Immature natural killer cell (primary cell): ENCODE measurements at regions not wholly inside any gene's neighbourhood (a gene's known extent, or its start where the extent isn't known, plus 50 kb on each side); places are given as distances from the start of the nearest gene placed in this dataset.
"Not testable (repeated sequence)": the region's sequence is repeated elsewhere in the genome, so short reads cannot be mapped to it uniquely, and the experiment has no call there.

Source experiments
- DNase-seq, 3 donors: peaks; one replicate each; pipeline ENCODE4 v3.0.0; 2022; ENCODE audit warnings: mixed read lengths in 1 of 3
- H3K27ac Mint-ChIP-seq, 6 donors: one replicate each; pipeline ENCODE4 v1.8.0; 2020; ENCODE audit warnings: mixed read lengths in 6 of 6, mild to moderate bottlenecking in 5 of 6, inconsistent platforms in 4 of 6, moderate library complexity in 3 of 6
- H3K27me3 Mint-ChIP-seq, 3 donors: one replicate each; pipeline ENCODE4 v1.8.0; 2020 to 2021; ENCODE audit warnings: low read depth in 3 of 3, mild to moderate bottlenecking in 3 of 3, mixed read lengths in 3 of 3, moderate library complexity in 3 of 3, inconsistent platforms in 1 of 3
- H3K36me3 Mint-ChIP-seq, 3 donors: one replicate each; pipeline ENCODE4 v1.8.0; 2020; ENCODE audit warnings: mixed read lengths in 3 of 3, inconsistent platforms in 2 of 3, mild to moderate bottlenecking in 2 of 3
- H3K4me1 Mint-ChIP-seq, 2 donors: one replicate each; pipeline ENCODE4 v1.8.0; 2020; ENCODE audit warnings: inconsistent platforms in 2 of 2, mild to moderate bottlenecking in 2 of 2, mixed read lengths in 2 of 2, moderate library complexity in 1 of 2
- H3K4me3 Mint-ChIP-seq, 5 donors: one replicate each; pipeline ENCODE4 v1.8.0; 2020; ENCODE audit warnings: mild to moderate bottlenecking in 5 of 5, mixed read lengths in 5 of 5, inconsistent platforms in 3 of 5, moderate library complexity in 3 of 5
- H3K9me3 Mint-ChIP-seq, 6 donors: one replicate each; pipeline ENCODE4 v1.8.0; 2020; ENCODE audit warnings: mild to moderate bottlenecking in 6 of 6, mixed read lengths in 6 of 6, inconsistent platforms in 4 of 6, moderate library complexity in 3 of 6

- Mint-ChIP-seq H3K27ac (no peak overlapping the region), H3K36me3 (no peaks in the 10 kb centered on the region), H3K9me3 (peaks cover 0 to 5% (median 1%) of the 10 kb centered on the region in 6 donors), H3K27me3 (peaks cover 1 to 5% (median 2%) of the 10 kb centered on the region in 3 donors), H3K4me1 (no peaks in the 10 kb centered on the region), H3K4me3 (no peak overlapping the region)
- DNase-seq = no peak
Observed at GRCh38 chr5:96214442-96215197, 218.4 kb downstream of the PCSK1 start.

GRCh38 chr5:96209829-96210228, 223.2 kb downstream of the PCSK1 start:
- H3K4me1 Mint-ChIP-seq = no peaks in the 10 kb centered on the region
- no peak overlapping the region for H3K4me3 Mint-ChIP-seq
- H3K36me3 Mint-ChIP-seq = no peaks in the 10 kb centered on the region
- peaks cover 0 to 6% (median 0%) of the 10 kb centered on the region in 3 donors for H3K27me3 Mint-ChIP-seq
- peaks cover 12 to 30% (median 23%) of the 10 kb centered on the region in 6 donors for H3K9me3 Mint-ChIP-seq
- no peak overlapping the region for H3K27ac Mint-ChIP-seq
- DNase-seq = no peak

GRCh38 chr5:96207420-96207819, 225.6 kb downstream of the PCSK1 start:
- H3K4me3 Mint-ChIP-seq = no peak overlapping the region
- peaks cover 0 to 6% (median 0%) of the 10 kb centered on the region in 3 donors for H3K27me3 Mint-ChIP-seq
- H3K9me3 Mint-ChIP-seq = peaks cover 12 to 30% (median 23%) of the 10 kb centered on the region in 6 donors
- no peaks in the 10 kb centered on the region for H3K4me1 Mint-ChIP-seq
- H3K36me3 Mint-ChIP-seq = no peaks in the 10 kb centered on the region
- no peak for DNase-seq
- H3K27ac Mint-ChIP-seq = no peak overlapping the region

- H3K36me3 Mint-ChIP-seq = no peaks in the 10 kb centered on the region
- no peak for DNase-seq
- no peak overlapping the region for H3K4me3 Mint-ChIP-seq
- no peaks in the 10 kb centered on the region for H3K4me1 Mint-ChIP-seq
- H3K27me3 Mint-ChIP-seq = peaks cover 0 to 2% (median 0%) of the 10 kb centered on the region in 3 donors
- no peak overlapping the region for H3K27ac Mint-ChIP-seq
- peaks cover 7 to 21% (median 17%) of the 10 kb centered on the region in 6 donors for H3K9me3 Mint-ChIP-seq
Observed at GRCh38 chr5:96203761-96204160, 229.3 kb downstream of the PCSK1 start.

- Mint-ChIP-seq H3K27me3 (peaks cover 0 to 3% (median 2%) of the 10 kb centered on the region in 3 donors), H3K9me3 (peaks cover 0 to 2% (median 0%) of the 10 kb centered on the region in 6 donors), H3K27ac (no peak overlapping the region), H3K4me3 (no peak overlapping the region), H3K36me3 (no peaks in the 10 kb centered on the region), H3K4me1 (no peaks in the 10 kb centered on the region)
- no peak for DNase-seq
Observed at GRCh38 chr5:96201503-96201902, 231.5 kb downstream of the PCSK1 start.

- no peak overlapping the region for H3K4me3 Mint-ChIP-seq
- peaks cover 0 to 3% (median 2%) of the 10 kb centered on the region in 3 donors for H3K27me3 Mint-ChIP-seq
- H3K27ac Mint-ChIP-seq = no peak overlapping the region
- H3K36me3 Mint-ChIP-seq = no peaks in the 10 kb centered on the region
- peaks cover 0 to 2% (median 0%) of the 10 kb centered on the region in 6 donors for H3K9me3 Mint-ChIP-seq
- H3K4me1 Mint-ChIP-seq = no peaks in the 10 kb centered on the region
- no peak for DNase-seq
Observed at GRCh38 chr5:96200641-96201040, 232.4 kb downstream of the PCSK1 start.

- no peaks in the 10 kb centered on the region for H3K9me3 Mint-ChIP-seq
- no peak for DNase-seq
- H3K27ac Mint-ChIP-seq = no peak overlapping the region
- no peaks in the 10 kb centered on the region for H3K36me3 Mint-ChIP-seq
- H3K27me3 Mint-ChIP-seq = peaks cover 2 to 3% (median 2%) of the 10 kb centered on the region in 3 donors
- no peak overlapping the region for H3K4me3 Mint-ChIP-seq
- no peaks in the 10 kb centered on the region for H3K4me1 Mint-ChIP-seq
Observed at GRCh38 chr5:96199713-96200183, 233.3 kb downstream of the PCSK1 start.

- Mint-ChIP-seq H3K4me1 (no peaks in the 10 kb centered on the region), H3K27me3 (peaks cover 3 to 5% (median 4%) of the 10 kb centered on the region in 3 donors), H3K27ac (no peak overlapping the region), H3K9me3 (no peaks in the 10 kb centered on the region), H3K4me3 (no peak overlapping the region), H3K36me3 (no peaks in the 10 kb centered on the region)
- DNase-seq = no peak
Observed at GRCh38 chr5:96198356-96199058, 234.5 kb downstream of the PCSK1 start.

GRCh38 chr5:96197767-96198166, 235.3 kb downstream of the PCSK1 start:
- not testable (repeated sequence) for DNase-seq, H3K27ac Mint-ChIP-seq, H3K4me1 Mint-ChIP-seq, H3K9me3 Mint-ChIP-seq, H3K4me3 Mint-ChIP-seq, H3K27me3 Mint-ChIP-seq, H3K36me3 Mint-ChIP-seq

GRCh38 chr5:96197347-96197746, 235.7 kb upstream of the ELL2 start:
- no peak overlapping the region for H3K27ac Mint-ChIP-seq
- H3K4me3 Mint-ChIP-seq = no peak overlapping the region
- H3K27me3 Mint-ChIP-seq = peaks cover 3 to 5% (median 5%) of the 10 kb centered on the region in 3 donors
- no peaks in the 10 kb centered on the region for H3K36me3 Mint-ChIP-seq
- no peaks in the 10 kb centered on the region for H3K4me1 Mint-ChIP-seq
- no peaks in the 10 kb centered on the region for H3K9me3 Mint-ChIP-seq
- DNase-seq = no peak

GRCh38 chr5:96196890-96197289, 235.2 kb upstream of the ELL2 start:
- no peaks in the 10 kb centered on the region for H3K9me3 Mint-ChIP-seq

GRCh38 chr5:96196407-96196806, 234.8 kb upstream of the ELL2 start:
- no peaks in the 10 kb centered on the region for H3K9me3 Mint-ChIP-seq
- no peaks in the 10 kb centered on the region for H3K4me1 Mint-ChIP-seq
- no peak overlapping the region for H3K4me3 Mint-ChIP-seq
- no peaks in the 10 kb centered on the region for H3K36me3 Mint-ChIP-seq
- no peak overlapping the region for H3K27ac Mint-ChIP-seq
- H3K27me3 Mint-ChIP-seq = peaks cover 3 to 5% (median 5%) of the 10 kb centered on the region in 3 donors
- no peak for DNase-seq

More at GRCh38 chr5:96196890-96197289, 235.2 kb upstream of the ELL2 start:
- no peaks in the 10 kb centered on the region for H3K4me1 Mint-ChIP-seq
- peaks cover 3 to 5% (median 5%) of the 10 kb centered on the region in 3 donors for H3K27me3 Mint-ChIP-seq
- no peak overlapping the region for H3K27ac Mint-ChIP-seq
- DNase-seq = no peak
- no peaks in the 10 kb centered on the region for H3K36me3 Mint-ChIP-seq
- no peak overlapping the region for H3K4me3 Mint-ChIP-seq

- peaks cover 3 to 5% (median 5%) of the 10 kb centered on the region in 3 donors for H3K27me3 Mint-ChIP-seq
- DNase-seq = no peak
- H3K36me3 Mint-ChIP-seq = no peaks in the 10 kb centered on the region
Observed at GRCh38 chr5:96195123-96195522, 233.5 kb upstream of the ELL2 start.

GRCh38 chr5:96194593-96194992, 232.9 kb upstream of the ELL2 start:
- DNase-seq = no peak
- Mint-ChIP-seq H3K4me1 (no peaks in the 10 kb centered on the region), H3K4me3 (no peak overlapping the region), H3K9me3 (no peaks in the 10 kb centered on the region), H3K27ac (no peak overlapping the region), H3K27me3 (peaks cover 3 to 5% (median 5%) of the 10 kb centered on the region in 3 donors), H3K36me3 (no peaks in the 10 kb centered on the region)

More at GRCh38 chr5:96195123-96195522, 233.5 kb upstream of the ELL2 start:
- no peak overlapping the region for H3K4me3 Mint-ChIP-seq
- no peak overlapping the region for H3K27ac Mint-ChIP-seq
- no peaks in the 10 kb centered on the region for H3K4me1 Mint-ChIP-seq
- H3K9me3 Mint-ChIP-seq = no peaks in the 10 kb centered on the region
